A673 (cell line): ENCODE measurements at regions not wholly inside any gene's neighbourhood (a gene's known extent, or its start where the extent isn't known, plus 50 kb on each side); places are given as distances from the start of the nearest gene placed in this dataset.

ENCODE experiments used
- CTCF ChIP-seq: fragments of 300-800, 200-600 bp; sonication (generic); conservative IDR thresholded peaks from 2 replicates; pipeline ENCODE4 v1.5.1; 2017; ENCODE audit warnings: low read depth, mild to moderate bottlenecking, antibody characterized with exemption, low read length, moderate library complexity, mixed read lengths
- EZH2 ChIP-seq: fragments of 200-600 bp; sonication (generic); IDR thresholded peaks from 2 replicates; pipeline ENCODE4 v1.6.1; 2017; ENCODE audit warnings: borderline replicate concordance, low read depth, mild to moderate bottlenecking, mixed read lengths, antibody characterized with exemption, low read length; ENCODE audit not compliant: poor library complexity, severe bottlenecking

GRCh38 chr3:5616873-5617272 lies 429.4 kb downstream of the EDEM1 start:
- TF ChIP-seq CTCF (no peak), EZH2 (no peak)
